WI38 (cell line): ENCODE measurements at regions not wholly inside any gene's neighbourhood (a gene's known extent, or its start where the extent isn't known, plus 50 kb on each side); places are given as distances from the start of the nearest gene placed in this dataset.

Source experiments
- H3K4me3 ChIP-seq: 2 replicates; pipeline ENCODE4 v1.5.1; 2011; ENCODE audit warnings: low read depth, mild to moderate bottlenecking, control low read depth, low read length
- TF ChIP-seq, protein P1 (sequence below): IDR thresholded peaks from 2 replicates; pipeline ENCODE4 v1.5.1; 2012; ENCODE audit warnings: low read depth, mild to moderate bottlenecking, control low read depth, low read length

DNA sequence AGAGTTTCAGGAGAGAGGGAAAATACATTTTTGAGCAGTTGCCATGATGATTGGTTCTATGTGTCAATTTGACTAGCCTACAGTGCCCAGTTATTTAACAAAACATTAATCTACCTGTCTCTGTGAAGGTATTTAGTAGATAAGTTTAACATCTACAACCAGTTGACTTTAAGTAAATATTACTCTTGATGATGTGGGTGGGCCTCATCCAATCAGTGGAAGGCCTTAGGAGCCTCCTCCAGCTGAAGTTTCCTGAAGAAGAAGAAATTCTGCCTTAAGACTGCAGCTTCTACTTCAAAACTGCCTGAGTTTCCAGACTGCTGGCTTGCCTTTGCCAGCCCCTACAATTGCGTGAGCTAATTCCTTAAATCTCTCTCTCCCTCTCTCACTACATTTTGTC is 93.6 kb downstream of the OXSM start:
- TF ChIP-seq, protein P1, sequence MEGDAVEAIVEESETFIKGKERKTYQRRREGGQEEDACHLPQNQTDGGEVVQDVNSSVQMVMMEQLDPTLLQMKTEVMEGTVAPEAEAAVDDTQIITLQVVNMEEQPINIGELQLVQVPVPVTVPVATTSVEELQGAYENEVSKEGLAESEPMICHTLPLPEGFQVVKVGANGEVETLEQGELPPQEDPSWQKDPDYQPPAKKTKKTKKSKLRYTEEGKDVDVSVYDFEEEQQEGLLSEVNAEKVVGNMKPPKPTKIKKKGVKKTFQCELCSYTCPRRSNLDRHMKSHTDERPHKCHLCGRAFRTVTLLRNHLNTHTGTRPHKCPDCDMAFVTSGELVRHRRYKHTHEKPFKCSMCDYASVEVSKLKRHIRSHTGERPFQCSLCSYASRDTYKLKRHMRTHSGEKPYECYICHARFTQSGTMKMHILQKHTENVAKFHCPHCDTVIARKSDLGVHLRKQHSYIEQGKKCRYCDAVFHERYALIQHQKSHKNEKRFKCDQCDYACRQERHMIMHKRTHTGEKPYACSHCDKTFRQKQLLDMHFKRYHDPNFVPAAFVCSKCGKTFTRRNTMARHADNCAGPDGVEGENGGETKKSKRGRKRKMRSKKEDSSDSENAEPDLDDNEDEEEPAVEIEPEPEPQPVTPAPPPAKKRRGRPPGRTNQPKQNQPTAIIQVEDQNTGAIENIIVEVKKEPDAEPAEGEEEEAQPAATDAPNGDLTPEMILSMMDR, result no peak
- no peak overlapping the region for H3K4me3 ChIP-seq

DNA sequence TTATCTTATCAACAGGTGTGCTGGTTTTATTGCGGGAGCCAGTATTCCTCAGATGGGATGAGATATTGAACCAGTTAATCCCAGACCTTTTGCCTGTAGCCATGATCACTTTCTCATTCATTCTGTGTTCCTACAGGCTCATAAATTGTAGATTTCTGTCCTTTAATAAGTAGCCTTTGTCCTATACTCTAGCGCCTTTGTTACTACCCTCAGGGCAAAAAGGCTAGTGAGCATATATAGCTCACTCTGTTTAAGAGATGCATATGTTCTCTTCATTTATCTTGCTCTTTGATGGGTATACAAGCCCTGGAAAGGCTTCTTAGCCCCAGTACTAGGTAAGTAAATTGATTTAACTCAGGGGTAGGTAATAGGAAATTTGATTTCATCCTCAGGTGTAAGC is 95.1 kb downstream of the OXSM start:
- TF ChIP-seq, protein P1, result no peak
- no peak overlapping the region for H3K4me3 ChIP-seq

DNA sequence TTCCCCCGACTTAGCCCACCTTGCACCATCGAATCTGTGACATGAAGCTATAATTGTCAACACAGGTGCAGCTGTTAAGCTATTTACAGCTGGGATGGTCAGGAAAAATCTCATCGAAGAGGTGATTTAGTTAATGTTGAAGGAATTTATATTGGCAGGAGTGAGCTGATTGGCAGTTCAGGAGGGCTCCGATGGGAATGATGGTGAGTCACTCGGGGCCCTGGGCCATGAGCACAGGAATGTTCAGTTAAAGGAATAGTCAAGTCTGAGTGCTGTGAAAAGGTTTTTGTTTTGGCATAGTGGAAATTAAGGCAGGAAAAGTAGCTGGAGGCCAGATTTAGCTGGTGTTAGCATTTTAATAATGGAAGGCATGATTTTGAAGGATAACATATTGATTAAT is 95.7 kb downstream of the OXSM start:
- TF ChIP-seq, protein P1, result no peak
- no peak overlapping the region for H3K4me3 ChIP-seq

DNA sequence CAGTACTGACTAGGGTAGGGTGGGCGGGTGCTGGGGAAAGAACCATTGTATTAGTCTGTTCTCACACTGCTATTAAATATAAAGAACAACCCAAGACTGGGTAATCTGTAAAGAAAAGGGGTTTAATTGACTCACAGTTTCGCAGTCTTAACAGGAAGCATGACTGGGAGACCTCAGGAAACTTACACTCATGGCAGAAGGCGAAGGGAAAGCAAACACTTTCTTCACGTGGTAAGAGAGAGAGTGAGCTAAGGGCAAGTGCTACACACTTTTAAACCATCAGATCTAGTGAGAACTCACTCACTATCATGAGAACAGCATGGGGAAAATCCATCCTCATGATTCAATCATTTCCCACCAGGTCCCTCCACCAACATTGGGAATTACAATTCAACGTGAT is 98.0 kb downstream of the OXSM start:
- TF ChIP-seq, protein P1, result no peak
- no peak overlapping the region for H3K4me3 ChIP-seq

DNA sequence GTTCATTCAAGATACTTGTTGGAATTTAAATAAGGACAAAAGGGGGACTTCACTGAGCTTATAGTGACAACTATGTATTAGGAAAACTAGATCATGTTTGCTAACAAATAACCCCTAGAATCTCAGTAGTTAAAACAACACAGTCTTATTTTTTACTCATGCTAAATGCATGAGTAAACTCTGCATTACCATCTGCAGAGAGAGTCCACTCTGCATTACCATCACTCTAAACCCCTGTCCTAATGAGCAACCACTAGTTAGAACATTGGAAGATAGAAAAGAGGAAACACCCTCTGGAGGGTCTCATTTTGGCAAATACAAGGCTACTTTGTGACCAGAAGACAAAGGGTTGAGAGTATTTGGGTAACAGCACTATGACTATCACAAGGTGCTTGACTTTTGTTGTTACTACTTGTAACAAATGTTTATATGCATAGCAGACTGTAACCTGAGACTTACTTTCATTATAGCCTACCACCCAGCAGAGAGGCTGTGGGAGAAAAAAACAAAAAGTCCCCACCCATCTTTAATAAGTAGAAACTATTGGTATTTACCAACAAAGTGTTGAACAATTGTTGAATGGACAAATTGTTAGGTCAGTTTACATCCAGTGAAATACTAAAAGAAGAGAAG is 99.1 kb downstream of the OXSM start:
- H3K4me3 ChIP-seq, result no peak overlapping the region
- TF ChIP-seq, protein P1, result no peak

DNA sequence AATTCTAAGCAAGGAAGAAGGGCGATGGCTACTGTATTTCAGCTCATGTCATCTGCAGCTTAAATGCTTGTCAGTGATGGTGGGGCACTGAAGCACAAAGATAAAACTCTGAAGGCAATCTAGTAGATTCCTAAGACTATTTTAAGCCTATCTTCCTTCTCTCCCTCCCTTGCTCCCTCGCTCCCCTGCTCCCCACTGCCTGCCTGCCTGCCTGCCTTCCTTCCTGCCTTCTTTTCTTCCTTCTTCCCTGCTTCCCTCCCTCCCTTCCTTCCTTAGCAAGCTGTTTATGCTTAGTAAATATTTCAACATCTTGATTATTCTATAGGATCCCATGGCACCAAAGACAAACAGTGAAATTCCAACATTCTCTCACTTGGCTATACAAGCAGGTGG is 99.6 kb downstream of the OXSM start:
- TF ChIP-seq, protein P1, result no peak
- H3K4me3 ChIP-seq, result no peak overlapping the region

DNA sequence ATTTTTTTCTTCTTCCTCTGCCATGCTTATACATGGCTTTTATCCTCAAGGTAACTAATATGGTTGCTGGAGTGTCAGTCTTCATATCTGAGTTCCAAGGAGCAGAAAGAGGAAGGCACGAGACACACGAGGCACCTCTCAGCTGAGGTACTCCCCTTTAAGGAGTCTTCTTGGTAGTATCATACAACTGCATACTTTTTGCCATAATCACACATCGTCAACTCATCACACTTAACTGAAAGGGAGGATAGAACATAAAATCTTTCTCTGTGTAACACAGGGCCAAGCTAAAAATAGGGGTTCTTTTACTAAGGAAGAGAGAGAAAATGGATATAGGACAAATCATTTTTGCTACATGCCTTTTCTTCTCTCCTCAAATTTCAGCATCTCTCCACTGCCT is 104.2 kb downstream of the OXSM start:
- TF ChIP-seq, protein P1, result no peak
- no peak overlapping the region for H3K4me3 ChIP-seq
